ENCODE measurements at regions not wholly inside any gene's neighbourhood (a gene's known extent, or its start where the extent isn't known, plus 50 kb on each side); places are given as distances from the start of the nearest gene placed in this dataset.

DNA sequence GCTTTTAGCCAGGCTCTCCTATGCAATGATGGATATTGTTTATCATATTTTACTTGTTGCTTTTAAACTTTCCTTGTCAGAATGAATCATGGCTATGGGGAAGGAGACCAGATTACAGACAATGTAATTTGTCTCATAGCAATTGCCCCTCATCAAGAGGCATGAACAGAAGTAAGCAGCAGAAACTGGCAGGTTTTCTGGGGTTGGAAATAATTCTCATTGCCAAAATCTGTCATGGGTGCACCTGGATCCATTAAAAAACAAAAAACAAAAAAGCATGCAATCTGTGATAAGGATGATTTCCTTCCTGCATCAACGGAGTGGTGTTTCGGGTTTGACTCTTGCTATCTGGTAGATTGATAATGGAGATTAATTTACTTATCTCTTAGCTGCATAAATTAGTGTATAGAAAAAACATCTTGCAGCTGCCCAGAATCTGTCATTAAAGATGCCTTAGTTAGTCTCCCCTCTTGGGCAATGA, 419.6 kb downstream of the SOX11 start:
- H3K4me2 ChIP-seq (ENCODE audit: low read length), result no peak overlapping the region
- TF ChIP-seq EP300 (conservative IDR thresholded peaks at IDR 0.05; ENCODE audit: poor library complexity, severe bottlenecking), result no peak
- TF ChIP-seq MXI1 (conservative IDR thresholded peaks at IDR 0.05; ENCODE audit: poor library complexity, severe bottlenecking), result no peak
- TF ChIP-seq POLR2AphosphoS5 (IDR thresholded peaks at IDR 0.05), result no peak
- TF ChIP-seq EZH2 (IDR thresholded peaks at IDR 0.05; ENCODE audit: borderline replicate concordance, insufficient read depth, low read length, poor library complexity, severe bottlenecking), result no peak
- no peak for TF ChIP-seq RAD21 (conservative IDR thresholded peaks at IDR 0.05)
- TF ChIP-seq, protein P1, sequence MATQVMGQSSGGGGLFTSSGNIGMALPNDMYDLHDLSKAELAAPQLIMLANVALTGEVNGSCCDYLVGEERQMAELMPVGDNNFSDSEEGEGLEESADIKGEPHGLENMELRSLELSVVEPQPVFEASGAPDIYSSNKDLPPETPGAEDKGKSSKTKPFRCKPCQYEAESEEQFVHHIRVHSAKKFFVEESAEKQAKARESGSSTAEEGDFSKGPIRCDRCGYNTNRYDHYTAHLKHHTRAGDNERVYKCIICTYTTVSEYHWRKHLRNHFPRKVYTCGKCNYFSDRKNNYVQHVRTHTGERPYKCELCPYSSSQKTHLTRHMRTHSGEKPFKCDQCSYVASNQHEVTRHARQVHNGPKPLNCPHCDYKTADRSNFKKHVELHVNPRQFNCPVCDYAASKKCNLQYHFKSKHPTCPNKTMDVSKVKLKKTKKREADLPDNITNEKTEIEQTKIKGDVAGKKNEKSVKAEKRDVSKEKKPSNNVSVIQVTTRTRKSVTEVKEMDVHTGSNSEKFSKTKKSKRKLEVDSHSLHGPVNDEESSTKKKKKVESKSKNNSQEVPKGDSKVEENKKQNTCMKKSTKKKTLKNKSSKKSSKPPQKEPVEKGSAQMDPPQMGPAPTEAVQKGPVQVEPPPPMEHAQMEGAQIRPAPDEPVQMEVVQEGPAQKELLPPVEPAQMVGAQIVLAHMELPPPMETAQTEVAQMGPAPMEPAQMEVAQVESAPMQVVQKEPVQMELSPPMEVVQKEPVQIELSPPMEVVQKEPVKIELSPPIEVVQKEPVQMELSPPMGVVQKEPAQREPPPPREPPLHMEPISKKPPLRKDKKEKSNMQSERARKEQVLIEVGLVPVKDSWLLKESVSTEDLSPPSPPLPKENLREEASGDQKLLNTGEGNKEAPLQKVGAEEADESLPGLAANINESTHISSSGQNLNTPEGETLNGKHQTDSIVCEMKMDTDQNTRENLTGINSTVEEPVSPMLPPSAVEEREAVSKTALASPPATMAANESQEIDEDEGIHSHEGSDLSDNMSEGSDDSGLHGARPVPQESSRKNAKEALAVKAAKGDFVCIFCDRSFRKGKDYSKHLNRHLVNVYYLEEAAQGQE (IDR thresholded peaks at IDR 0.05; ENCODE audit: borderline replicate concordance), result no peak
- TF ChIP-seq TAF1 (IDR thresholded peaks at IDR 0.05; ENCODE audit: low read depth), result no peak
- no peak for TF ChIP-seq SMC3 (conservative IDR thresholded peaks at IDR 0.05; ENCODE audit: poor library complexity)
- TF ChIP-seq, protein P2, sequence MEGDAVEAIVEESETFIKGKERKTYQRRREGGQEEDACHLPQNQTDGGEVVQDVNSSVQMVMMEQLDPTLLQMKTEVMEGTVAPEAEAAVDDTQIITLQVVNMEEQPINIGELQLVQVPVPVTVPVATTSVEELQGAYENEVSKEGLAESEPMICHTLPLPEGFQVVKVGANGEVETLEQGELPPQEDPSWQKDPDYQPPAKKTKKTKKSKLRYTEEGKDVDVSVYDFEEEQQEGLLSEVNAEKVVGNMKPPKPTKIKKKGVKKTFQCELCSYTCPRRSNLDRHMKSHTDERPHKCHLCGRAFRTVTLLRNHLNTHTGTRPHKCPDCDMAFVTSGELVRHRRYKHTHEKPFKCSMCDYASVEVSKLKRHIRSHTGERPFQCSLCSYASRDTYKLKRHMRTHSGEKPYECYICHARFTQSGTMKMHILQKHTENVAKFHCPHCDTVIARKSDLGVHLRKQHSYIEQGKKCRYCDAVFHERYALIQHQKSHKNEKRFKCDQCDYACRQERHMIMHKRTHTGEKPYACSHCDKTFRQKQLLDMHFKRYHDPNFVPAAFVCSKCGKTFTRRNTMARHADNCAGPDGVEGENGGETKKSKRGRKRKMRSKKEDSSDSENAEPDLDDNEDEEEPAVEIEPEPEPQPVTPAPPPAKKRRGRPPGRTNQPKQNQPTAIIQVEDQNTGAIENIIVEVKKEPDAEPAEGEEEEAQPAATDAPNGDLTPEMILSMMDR (IDR thresholded peaks at IDR 0.05; ENCODE audit: poor library complexity, severe bottlenecking), result no peak
- no peak overlapping the region for H3K9ac ChIP-seq (ENCODE audit: low read length)
- no peaks in the 10 kb centered on the region for H3K79me2 ChIP-seq (replicated peaks; ENCODE audit: insufficient read depth, low read length)
- no peaks in the 10 kb centered on the region for H3K9me2 ChIP-seq (ENCODE audit: insufficient read depth, low read length)
- no peaks in the 10 kb centered on the region for H3K9me3 ChIP-seq (ENCODE audit: low read length)
- no peak overlapping the region for H3K4me3 ChIP-seq (ENCODE audit: low read length)
- H3K27ac ChIP-seq (ENCODE audit: low read length), result no peak overlapping the region
- no peaks in the 10 kb centered on the region for H3K36me3 ChIP-seq (ENCODE audit: insufficient read depth, low read length)
- H2AFZ ChIP-seq (ENCODE audit: low read depth, low read length), result no peak overlapping the region
- no peaks in the 10 kb centered on the region for H3F3A ChIP-seq (ENCODE audit: insufficient read depth, low read length, poor library complexity, severe bottlenecking)
- H4K20me1 ChIP-seq (ENCODE audit: insufficient read depth), result no peaks in the 10 kb centered on the region
- no peaks in the 10 kb centered on the region for H3K27me3 ChIP-seq (ENCODE audit: insufficient read depth, low read depth, low read length)

DNA sequence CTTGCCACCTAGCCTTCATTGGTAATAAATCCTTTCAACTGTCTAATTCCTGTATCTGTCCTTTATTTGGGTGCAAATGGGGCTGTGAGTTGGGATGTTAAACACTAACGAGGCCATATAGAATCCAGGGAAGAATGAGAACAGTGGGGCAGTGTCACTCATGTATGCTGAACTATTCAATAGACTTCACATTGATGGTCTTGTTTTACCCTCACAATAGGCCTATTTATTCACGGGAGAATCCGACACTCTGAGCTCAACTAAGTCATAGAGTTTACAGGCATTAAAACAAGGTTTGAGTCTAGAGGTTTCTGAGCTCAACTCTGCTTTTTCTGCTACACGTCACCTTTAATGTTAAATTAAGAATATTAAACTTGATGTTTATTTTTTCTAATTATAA, 421.6 kb downstream of the SOX11 start:
- Histone ChIP-seq H3K4me2 (ENCODE audit: low read length) (no peak overlapping the region), H2AFZ (ENCODE audit: low read depth, low read length) (no peak overlapping the region), H3K9me3 (ENCODE audit: low read length) (no peaks in the 10 kb centered on the region), H3K79me2 (replicated peaks; ENCODE audit: insufficient read depth, low read length) (no peaks in the 10 kb centered on the region), H3K9me2 (ENCODE audit: insufficient read depth, low read length) (no peaks in the 10 kb centered on the region), H3K4me3 (ENCODE audit: low read length) (no peak overlapping the region), H4K20me1 (ENCODE audit: insufficient read depth) (no peaks in the 10 kb centered on the region), H3K9ac (ENCODE audit: low read length) (no peak overlapping the region), H3F3A (ENCODE audit: insufficient read depth, low read length, poor library complexity, severe bottlenecking) (no peaks in the 10 kb centered on the region), H3K27ac (ENCODE audit: low read length) (no peak overlapping the region), H3K27me3 (ENCODE audit: insufficient read depth, low read depth, low read length) (no peaks in the 10 kb centered on the region), H3K36me3 (ENCODE audit: insufficient read depth, low read length) (no peaks in the 10 kb centered on the region)
- peak; percentile 48 for TF ChIP-seq EP300 (conservative IDR thresholded peaks at IDR 0.05; ENCODE audit: poor library complexity, severe bottlenecking)
- no peak for TF ChIP-seq MXI1 (conservative IDR thresholded peaks at IDR 0.05; ENCODE audit: poor library complexity, severe bottlenecking)

DNA sequence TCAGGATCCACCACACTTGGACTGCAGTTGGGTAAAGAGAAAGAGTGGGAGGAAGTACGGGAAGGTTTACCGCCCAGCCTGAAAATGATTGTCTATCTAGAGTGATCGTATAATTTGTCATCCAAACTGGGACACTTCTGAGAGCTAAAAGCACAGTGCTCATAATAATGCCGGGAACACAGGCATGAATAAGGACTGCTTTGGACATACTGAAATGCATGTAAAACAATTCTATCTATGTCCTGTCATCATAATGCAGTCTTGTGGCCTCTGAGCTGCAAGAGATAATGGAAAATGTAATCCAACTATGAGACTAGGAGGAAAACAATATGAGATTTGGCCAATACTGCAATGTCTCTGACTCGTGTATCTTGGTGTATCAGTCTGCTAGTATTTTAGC, 435.5 kb downstream of the SOX11 start:
- Histone ChIP-seq H3K4me3 (ENCODE audit: low read length) (no peak overlapping the region), H3K79me2 (replicated peaks; ENCODE audit: insufficient read depth, low read length) (no peaks in the 10 kb centered on the region), H3K27ac (ENCODE audit: low read length) (no peak overlapping the region)

More for the DNA sequence above, 435.5 kb downstream of the SOX11 start:
- H4K20me1 ChIP-seq (ENCODE audit: insufficient read depth), result no peaks in the 10 kb centered on the region
- no peak overlapping the region for H2AFZ ChIP-seq (ENCODE audit: low read depth, low read length)
- H3K9me2 ChIP-seq (ENCODE audit: insufficient read depth, low read length), result no peaks in the 10 kb centered on the region
- TF ChIP-seq MXI1 (conservative IDR thresholded peaks at IDR 0.05; ENCODE audit: poor library complexity, severe bottlenecking), result no peak
- TF ChIP-seq, protein P2 (IDR thresholded peaks at IDR 0.05; ENCODE audit: poor library complexity, severe bottlenecking), result no peak
- TF ChIP-seq, protein P1 (IDR thresholded peaks at IDR 0.05; ENCODE audit: borderline replicate concordance), result no peak
- TF ChIP-seq RAD21 (conservative IDR thresholded peaks at IDR 0.05), result no peak
- no peak for TF ChIP-seq SMC3 (conservative IDR thresholded peaks at IDR 0.05; ENCODE audit: poor library complexity)
- H3K4me2 ChIP-seq (ENCODE audit: low read length), result no peak overlapping the region
- no peaks in the 10 kb centered on the region for H3F3A ChIP-seq (ENCODE audit: insufficient read depth, low read length, poor library complexity, severe bottlenecking)
- H3K27me3 ChIP-seq (ENCODE audit: insufficient read depth, low read depth, low read length), result no peaks in the 10 kb centered on the region
- H3K9ac ChIP-seq (ENCODE audit: low read length), result no peak overlapping the region
- no peaks in the 10 kb centered on the region for H3K9me3 ChIP-seq (ENCODE audit: low read length)
- H3K36me3 ChIP-seq (ENCODE audit: insufficient read depth, low read length), result no peaks in the 10 kb centered on the region

All from neural cell (in vitro differentiated cells).